IPS-15b (cell line): ENCODE measurements at regions not wholly inside any gene's neighbourhood (a gene's known extent, or its start where the extent isn't known, plus 50 kb on each side); places are given as distances from the start of the nearest gene placed in this dataset.

Experiments
- H3K27me3 ChIP-seq: one replicate; pipeline ENCODE4 v1.6.1; 2013; ENCODE audit warnings: low read length; ENCODE audit not compliant: control insufficient read depth, insufficient read depth
- H3K36me3 ChIP-seq: one replicate; pipeline ENCODE4 v1.6.1; 2013; ENCODE audit warnings: low read length; ENCODE audit not compliant: control insufficient read depth, insufficient read depth
- H3K4me1 ChIP-seq: one replicate; pipeline ENCODE4 v1.6.1; 2013; ENCODE audit warnings: mild to moderate bottlenecking, low read length; ENCODE audit not compliant: control insufficient read depth, insufficient read depth
- H3K4me3 ChIP-seq: one replicate; pipeline ENCODE4 v1.5.1; 2013; ENCODE audit warnings: low read depth, low read length
- H3K9ac ChIP-seq: one replicate; pipeline ENCODE4 v1.6.1; 2013; ENCODE audit warnings: low read depth, mild to moderate bottlenecking, low read length
- H3K9me3 ChIP-seq: one replicate; pipeline ENCODE4 v1.6.1; 2013; ENCODE audit warnings: mild to moderate bottlenecking, low read length; ENCODE audit not compliant: control insufficient read depth, insufficient read depth

- Histone ChIP-seq H3K4me1 (no peaks in the 10 kb centered on the region), H3K36me3 (no peaks in the 10 kb centered on the region), H3K4me3 (no peak overlapping the region), H3K9ac (no peak overlapping the region), H3K27me3 (no peaks in the 10 kb centered on the region), H3K9me3 (no peaks in the 10 kb centered on the region)
Observed at GRCh38 chr13:22412452-22412851, 741.6 kb downstream of the FGF9 start.

GRCh38 chr13:22422023-22422422, 751.1 kb downstream of the FGF9 start:
- no peaks in the 10 kb centered on the region for H3K27me3 ChIP-seq
- H3K4me1 ChIP-seq, result no peaks in the 10 kb centered on the region
- H3K4me3 ChIP-seq, result no peak overlapping the region
- H3K9ac ChIP-seq, result no peak overlapping the region
- no peaks in the 10 kb centered on the region for H3K9me3 ChIP-seq
- H3K36me3 ChIP-seq, result no peaks in the 10 kb centered on the region

GRCh38 chr13:22422712-22423111, 751.8 kb downstream of the FGF9 start:
- H3K27me3 ChIP-seq, result no peaks in the 10 kb centered on the region
- no peak overlapping the region for H3K4me3 ChIP-seq
- H3K36me3 ChIP-seq, result no peaks in the 10 kb centered on the region
- H3K4me1 ChIP-seq, result no peaks in the 10 kb centered on the region
- H3K9me3 ChIP-seq, result no peaks in the 10 kb centered on the region
- H3K9ac ChIP-seq, result no peak overlapping the region

GRCh38 chr13:22423261-22423660, 752.4 kb downstream of the FGF9 start:
- no peaks in the 10 kb centered on the region for H3K4me1 ChIP-seq
- H3K4me3 ChIP-seq, result no peak overlapping the region
- H3K9me3 ChIP-seq, result no peaks in the 10 kb centered on the region
- H3K36me3 ChIP-seq, result no peaks in the 10 kb centered on the region
- H3K9ac ChIP-seq, result no peak overlapping the region
- no peaks in the 10 kb centered on the region for H3K27me3 ChIP-seq

GRCh38 chr13:22425087-22425486, 754.2 kb downstream of the FGF9 start:
- no peaks in the 10 kb centered on the region for H3K9me3 ChIP-seq
- H3K36me3 ChIP-seq, result no peaks in the 10 kb centered on the region
- no peak overlapping the region for H3K4me3 ChIP-seq
- H3K9ac ChIP-seq, result no peak overlapping the region
- no peaks in the 10 kb centered on the region for H3K4me1 ChIP-seq
- no peaks in the 10 kb centered on the region for H3K27me3 ChIP-seq

GRCh38 chr13:22427066-22427465, 753.7 kb upstream of the SGCG start:
- Histone ChIP-seq H3K9me3 (no peaks in the 10 kb centered on the region), H3K27me3 (no peaks in the 10 kb centered on the region), H3K9ac (no peak overlapping the region), H3K4me3 (no peak overlapping the region), H3K4me1 (no peaks in the 10 kb centered on the region), H3K36me3 (no peaks in the 10 kb centered on the region)

GRCh38 chr13:22427783-22428182, 753.0 kb upstream of the SGCG start:
- H3K4me3 ChIP-seq, result no peak overlapping the region
- H3K27me3 ChIP-seq, result no peaks in the 10 kb centered on the region
- no peaks in the 10 kb centered on the region for H3K36me3 ChIP-seq
- H3K9ac ChIP-seq, result no peak overlapping the region
- H3K9me3 ChIP-seq, result no peaks in the 10 kb centered on the region
- H3K4me1 ChIP-seq, result no peaks in the 10 kb centered on the region

GRCh38 chr13:22428188-22428828, 752.5 kb upstream of the SGCG start:
- H3K9me3 ChIP-seq, result no peaks in the 10 kb centered on the region
- H3K36me3 ChIP-seq, result no peaks in the 10 kb centered on the region
- no peak overlapping the region for H3K4me3 ChIP-seq
- no peaks in the 10 kb centered on the region for H3K4me1 ChIP-seq
- H3K27me3 ChIP-seq, result no peaks in the 10 kb centered on the region
- H3K9ac ChIP-seq, result no peak overlapping the region

- Histone ChIP-seq H3K9me3 (no peaks in the 10 kb centered on the region), H3K9ac (no peak overlapping the region), H3K36me3 (no peaks in the 10 kb centered on the region), H3K4me3 (no peak overlapping the region), H3K27me3 (no peaks in the 10 kb centered on the region), H3K4me1 (no peaks in the 10 kb centered on the region)
Observed at GRCh38 chr13:22432690-22433089, 748.1 kb upstream of the SGCG start.

- H3K4me1 ChIP-seq, result peaks cover 7% of the 10 kb centered on the region
- no peaks in the 10 kb centered on the region for H3K9me3 ChIP-seq
- no peaks in the 10 kb centered on the region for H3K36me3 ChIP-seq
- no peak overlapping the region for H3K9ac ChIP-seq
- H3K27me3 ChIP-seq, result no peaks in the 10 kb centered on the region
- no peak overlapping the region for H3K4me3 ChIP-seq
Observed at GRCh38 chr13:22447132-22447886, 733.5 kb upstream of the SGCG start.

- H3K9me3 ChIP-seq, result no peaks in the 10 kb centered on the region
- H3K36me3 ChIP-seq, result no peaks in the 10 kb centered on the region
- H3K27me3 ChIP-seq, result no peaks in the 10 kb centered on the region
- no peak overlapping the region for H3K4me3 ChIP-seq
- peaks cover 7% of the 10 kb centered on the region for H3K4me1 ChIP-seq
- H3K9ac ChIP-seq, result no peak overlapping the region
Observed at GRCh38 chr13:22449251-22449650, 731.5 kb upstream of the SGCG start.

GRCh38 chr13:22451327-22451741, 729.4 kb upstream of the SGCG start:
- peaks cover 19% of the 10 kb centered on the region for H3K4me1 ChIP-seq
- H3K9me3 ChIP-seq, result no peaks in the 10 kb centered on the region
- no peak overlapping the region for H3K9ac ChIP-seq
- H3K36me3 ChIP-seq, result no peaks in the 10 kb centered on the region
- no peak overlapping the region for H3K4me3 ChIP-seq
- no peaks in the 10 kb centered on the region for H3K27me3 ChIP-seq
